Type B pancreatic cell (in vitro differentiated cells): ENCODE measurements at regions not wholly inside any gene's neighbourhood (a gene's known extent, or its start where the extent isn't known, plus 50 kb on each side); places are given as distances from the start of the nearest gene placed in this dataset.

Source experiments
- DNase-seq: peaks from one replicate; pipeline ENCODE4 v3.0.0; 2021; ENCODE audit warnings: mixed read lengths; ENCODE audit not compliant: unreplicated experiment; ENCODE audit errors: extremely low spot score
- H3K27ac Mint-ChIP-seq: 2 replicates; pipeline ENCODE4 v1.8.0; 2021; ENCODE audit warnings: mild to moderate bottlenecking, mixed read lengths
- H3K27me3 Mint-ChIP-seq: 2 replicates; pipeline ENCODE4 v1.8.0; 2021; ENCODE audit warnings: mixed read lengths
- H3K36me3 Mint-ChIP-seq: 2 replicates; pipeline ENCODE4 v1.8.0; 2021; ENCODE audit warnings: mixed read lengths
- H3K4me1 Mint-ChIP-seq: one replicate; pipeline ENCODE4 v1.8.0; 2021; ENCODE audit warnings: mixed read lengths; ENCODE audit not compliant: unreplicated experiment
- H3K4me3 Mint-ChIP-seq: 2 replicates; pipeline ENCODE4 v1.8.0; 2021; ENCODE audit warnings: mild to moderate bottlenecking, mixed read lengths
- H3K9me3 Mint-ChIP-seq: 2 replicates; pipeline ENCODE4 v1.8.0; 2021; ENCODE audit warnings: mixed read lengths
- TF ChIP-seq, protein P1 (sequence below): fragments of 200-600 bp; sonication (generic); conservative IDR thresholded peaks from 2 replicates; pipeline ENCODE4 v1.5.0; 2021; ENCODE audit warnings: antibody characterized with exemption, mild to moderate bottlenecking

- Mint-ChIP-seq H3K9me3 (peaks cover 11% of the 10 kb centered on the region), H3K27ac (no peak overlapping the region), H3K4me1 (peaks cover 25% of the 10 kb centered on the region), H3K36me3 (no peaks in the 10 kb centered on the region), H3K4me3 (no peak overlapping the region), H3K27me3 (peaks cover 6% of the 10 kb centered on the region)
- TF ChIP-seq, protein P1, sequence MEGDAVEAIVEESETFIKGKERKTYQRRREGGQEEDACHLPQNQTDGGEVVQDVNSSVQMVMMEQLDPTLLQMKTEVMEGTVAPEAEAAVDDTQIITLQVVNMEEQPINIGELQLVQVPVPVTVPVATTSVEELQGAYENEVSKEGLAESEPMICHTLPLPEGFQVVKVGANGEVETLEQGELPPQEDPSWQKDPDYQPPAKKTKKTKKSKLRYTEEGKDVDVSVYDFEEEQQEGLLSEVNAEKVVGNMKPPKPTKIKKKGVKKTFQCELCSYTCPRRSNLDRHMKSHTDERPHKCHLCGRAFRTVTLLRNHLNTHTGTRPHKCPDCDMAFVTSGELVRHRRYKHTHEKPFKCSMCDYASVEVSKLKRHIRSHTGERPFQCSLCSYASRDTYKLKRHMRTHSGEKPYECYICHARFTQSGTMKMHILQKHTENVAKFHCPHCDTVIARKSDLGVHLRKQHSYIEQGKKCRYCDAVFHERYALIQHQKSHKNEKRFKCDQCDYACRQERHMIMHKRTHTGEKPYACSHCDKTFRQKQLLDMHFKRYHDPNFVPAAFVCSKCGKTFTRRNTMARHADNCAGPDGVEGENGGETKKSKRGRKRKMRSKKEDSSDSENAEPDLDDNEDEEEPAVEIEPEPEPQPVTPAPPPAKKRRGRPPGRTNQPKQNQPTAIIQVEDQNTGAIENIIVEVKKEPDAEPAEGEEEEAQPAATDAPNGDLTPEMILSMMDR = no peak
- DNase-seq = no peak
Observed at GRCh38 chr6:14511061-14511586, 393.6 kb downstream of the CD83 start.

- peaks cover 29% of the 10 kb centered on the region for H3K4me1 Mint-ChIP-seq
- no peak overlapping the region for H3K27ac Mint-ChIP-seq
- H3K9me3 Mint-ChIP-seq = peaks cover 11% of the 10 kb centered on the region
- TF ChIP-seq, protein P1 = no peak
- no peak for DNase-seq
- H3K36me3 Mint-ChIP-seq = no peaks in the 10 kb centered on the region
- no peak overlapping the region for H3K4me3 Mint-ChIP-seq
- peaks cover 6% of the 10 kb centered on the region for H3K27me3 Mint-ChIP-seq
Observed at GRCh38 chr6:14512246-14512645, 394.7 kb downstream of the CD83 start.

DNA sequence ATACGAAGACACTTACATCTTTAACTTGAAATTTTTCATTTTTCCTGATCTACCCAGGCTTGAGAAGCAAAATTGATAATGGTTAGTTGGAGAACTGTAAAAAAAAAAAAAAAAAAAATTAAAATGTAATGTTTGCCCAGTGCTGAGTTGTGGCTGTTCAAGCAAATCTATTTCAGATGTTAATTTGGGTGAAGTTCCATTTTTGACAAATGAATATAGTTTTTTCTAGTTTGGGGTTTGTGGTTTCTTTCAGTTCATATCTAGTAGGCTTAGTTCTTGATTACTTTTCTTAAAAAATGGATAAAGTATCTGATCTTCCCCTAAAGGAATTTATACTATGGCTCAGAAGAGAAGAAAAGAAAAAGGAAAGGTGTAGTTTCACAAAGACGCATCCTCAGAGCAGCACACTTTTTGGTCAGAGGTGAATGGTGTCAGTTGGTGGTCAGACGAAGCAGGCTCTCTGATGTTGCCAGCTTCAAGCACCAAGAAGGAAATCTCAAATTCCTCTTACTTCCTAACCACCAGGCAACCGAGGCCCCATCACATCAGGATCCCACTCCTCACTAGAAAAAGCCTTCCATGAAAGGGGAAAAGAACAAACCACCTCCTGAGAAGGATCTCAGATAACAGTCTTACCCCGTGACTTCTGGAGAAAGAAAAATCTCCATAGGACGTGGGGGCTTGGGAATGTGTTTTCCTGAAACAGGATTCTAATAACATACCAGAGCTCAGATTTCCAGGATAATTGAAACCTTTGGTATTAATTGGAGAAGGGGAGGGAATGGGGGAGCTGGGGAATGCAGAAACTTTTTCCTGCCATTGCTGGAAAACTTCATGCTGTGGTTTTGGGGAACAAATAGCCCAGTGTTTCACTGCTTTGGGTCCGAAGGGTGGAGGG, 396.2 kb downstream of the CD83 start:
- peaks cover 6% of the 10 kb centered on the region for H3K27me3 Mint-ChIP-seq
- H3K4me1 Mint-ChIP-seq = peaks cover 43% of the 10 kb centered on the region
- H3K4me3 Mint-ChIP-seq = peak overlapping the region; percentile 55
- H3K36me3 Mint-ChIP-seq = no peaks in the 10 kb centered on the region
- DNase-seq = no peak
- peaks cover 11% of the 10 kb centered on the region for H3K9me3 Mint-ChIP-seq
- TF ChIP-seq, protein P1 = no peak
- peak overlapping the region; percentile 25 for H3K27ac Mint-ChIP-seq

DNA sequence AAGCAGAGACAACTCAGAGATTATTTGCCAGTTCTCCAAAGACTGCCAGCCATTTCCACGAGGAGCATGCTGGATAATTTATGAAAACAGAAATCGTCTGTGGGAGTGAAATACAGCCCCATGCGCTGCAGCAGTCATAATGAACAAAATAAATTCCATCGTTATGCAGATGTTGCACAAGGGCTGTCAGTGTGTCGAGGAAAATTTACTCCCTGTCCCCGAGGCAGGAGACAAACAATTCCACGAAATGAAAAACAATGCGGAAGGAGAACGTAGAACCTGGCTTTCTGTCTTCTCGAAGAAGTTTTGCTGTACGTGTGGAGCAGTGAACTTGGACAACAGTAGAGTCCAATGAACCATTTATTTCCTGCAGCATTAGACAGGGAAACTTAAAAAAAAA, 399.4 kb downstream of the CD83 start:
- no peaks in the 10 kb centered on the region for H3K27me3 Mint-ChIP-seq
- DNase-seq = no peak
- no peak overlapping the region for H3K27ac Mint-ChIP-seq
- TF ChIP-seq, protein P1 = no peak
- no peak overlapping the region for H3K4me3 Mint-ChIP-seq
- no peaks in the 10 kb centered on the region for H3K36me3 Mint-ChIP-seq
- H3K9me3 Mint-ChIP-seq = peaks cover 10% of the 10 kb centered on the region
- peaks cover 43% of the 10 kb centered on the region for H3K4me1 Mint-ChIP-seq

- Mint-ChIP-seq H3K4me1 (peaks cover 43% of the 10 kb centered on the region), H3K36me3 (no peaks in the 10 kb centered on the region), H3K4me3 (no peak overlapping the region), H3K27me3 (no peaks in the 10 kb centered on the region), H3K27ac (no peak overlapping the region), H3K9me3 (peaks cover 10% of the 10 kb centered on the region)
- TF ChIP-seq, protein P1 = no peak
- DNase-seq = no peak
Observed at GRCh38 chr6:14517516-14518105, 400.0 kb downstream of the CD83 start.
